ENCODE measurements at regions not wholly inside any gene's neighbourhood (a gene's known extent, or its start where the extent isn't known, plus 50 kb on each side); places are given as distances from the start of the nearest gene placed in this dataset.

GRCh38 chr3:16052964-16053363, 121.5 kb upstream of the GALNT15 start:
- Mint-ChIP-seq H3K4me3 (no peak overlapping the region), H3K27ac (no peak overlapping the region)

DNA sequence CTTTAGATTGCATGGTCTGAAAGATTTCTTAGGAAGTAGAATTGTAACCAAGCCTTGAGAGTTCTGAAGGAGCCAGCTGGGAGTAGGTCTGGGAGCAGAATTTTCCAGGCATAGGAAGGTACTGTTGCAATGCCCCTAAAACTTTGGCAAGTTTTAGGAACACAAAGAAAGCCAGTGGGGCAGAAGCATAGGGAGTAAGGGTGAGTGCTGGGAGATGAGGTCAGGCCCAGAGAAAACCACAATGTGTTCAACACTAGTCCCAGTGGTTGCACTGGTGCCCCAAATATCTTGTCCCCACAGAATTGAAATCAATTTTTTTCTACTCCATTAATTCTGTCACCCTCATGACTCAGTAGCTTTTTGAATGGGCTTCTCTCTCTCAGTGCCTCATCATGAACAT, 120.7 kb upstream of the GALNT15 start:
- no peak overlapping the region for H3K4me3 Mint-ChIP-seq
- H3K9me3 Mint-ChIP-seq: no peaks in the 10 kb centered on the region
- H3K27me3 Mint-ChIP-seq: no peaks in the 10 kb centered on the region
- intact Hi-C loops (cut with micrococcal nuclease): no loop called here
- no peak overlapping the region for H3K27ac Mint-ChIP-seq
- peaks cover 7% of the 10 kb centered on the region for H3K4me1 Mint-ChIP-seq (ENCODE audit: low read depth)
- no peaks in the 10 kb centered on the region for H3K36me3 Mint-ChIP-seq (ENCODE audit: low read depth)

More at GRCh38 chr3:16052964-16053363, 121.5 kb upstream of the GALNT15 start:
- peaks cover 13% of the 10 kb centered on the region for H3K4me1 Mint-ChIP-seq (ENCODE audit: low read depth)
- H3K36me3 Mint-ChIP-seq (ENCODE audit: low read depth): no peaks in the 10 kb centered on the region
- intact Hi-C loops (cut with micrococcal nuclease): no loop called here
- no peaks in the 10 kb centered on the region for H3K9me3 Mint-ChIP-seq
- no peaks in the 10 kb centered on the region for H3K27me3 Mint-ChIP-seq

DNA sequence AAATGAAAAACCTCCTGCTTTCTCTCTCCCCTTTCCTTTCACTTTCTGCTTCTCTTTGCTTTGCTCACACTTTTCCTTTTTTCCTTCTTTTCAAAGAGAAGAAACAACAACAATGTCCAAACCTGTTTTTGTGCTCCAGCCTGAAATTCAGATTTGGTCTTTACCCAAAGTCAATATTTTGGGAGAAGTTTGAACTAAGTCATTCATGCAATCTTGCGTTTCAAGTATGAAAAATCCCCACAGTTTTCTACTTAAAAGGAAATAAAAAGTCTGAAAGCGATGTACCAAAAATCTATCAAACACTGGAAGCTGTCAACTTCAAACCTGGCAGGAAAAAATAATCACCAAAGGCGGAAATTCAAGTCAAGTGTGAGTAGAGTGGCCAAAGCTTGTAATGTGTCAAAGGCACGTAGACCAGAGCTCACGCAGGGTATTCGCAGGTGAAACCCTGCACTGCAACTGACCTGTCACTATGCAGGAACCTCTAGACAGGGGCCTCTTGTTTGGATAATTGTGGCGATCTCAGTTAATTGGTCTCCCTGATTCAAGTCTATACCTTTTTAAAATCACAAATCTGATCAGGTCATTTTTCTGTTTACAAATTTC, 118.8 kb upstream of the GALNT15 start:
- H3K9me3 Mint-ChIP-seq: no peaks in the 10 kb centered on the region
- no peaks in the 10 kb centered on the region for H3K27me3 Mint-ChIP-seq
- no peak overlapping the region for H3K4me3 Mint-ChIP-seq
- H3K4me1 Mint-ChIP-seq (ENCODE audit: low read depth): peaks cover 6% of the 10 kb centered on the region
- H3K27ac Mint-ChIP-seq: no peak overlapping the region
- intact Hi-C loops (cut with micrococcal nuclease): no loop called here
- H3K36me3 Mint-ChIP-seq (ENCODE audit: low read depth): no peaks in the 10 kb centered on the region

DNA sequence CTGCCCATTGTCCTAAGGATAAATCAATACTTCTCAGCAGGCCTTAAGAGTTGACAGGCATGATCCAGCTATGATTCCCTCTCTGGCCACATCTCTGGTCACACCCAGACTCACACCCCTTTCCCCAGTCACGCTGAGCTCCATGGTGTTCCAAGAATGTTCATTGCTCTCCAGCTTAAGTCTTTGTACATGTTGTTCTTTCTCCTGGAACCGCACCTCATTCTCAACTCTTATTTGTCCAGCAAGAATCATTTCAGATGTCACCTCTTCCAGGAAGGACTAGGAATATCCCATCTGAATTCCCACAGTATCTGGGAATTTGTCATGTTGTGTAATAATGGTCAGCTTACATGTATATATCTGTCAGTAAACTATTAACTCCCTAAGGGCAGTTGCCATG, 118.3 kb upstream of the GALNT15 start:
- Mint-ChIP-seq H3K4me3 (no peak overlapping the region), H3K36me3 (ENCODE audit: low read depth) (no peaks in the 10 kb centered on the region)

GRCh38 chr3:16058521-16058920, 116.0 kb upstream of the GALNT15 start:
- intact Hi-C loops (cut with micrococcal nuclease): no loop called here
- Mint-ChIP-seq H3K4me1 (ENCODE audit: low read depth) (no peaks in the 10 kb centered on the region), H3K9me3 (no peaks in the 10 kb centered on the region), H3K27ac (no peak overlapping the region), H3K36me3 (ENCODE audit: low read depth) (no peaks in the 10 kb centered on the region), H3K4me3 (no peak overlapping the region), H3K27me3 (no peaks in the 10 kb centered on the region)

More for the DNA sequence above, 118.3 kb upstream of the GALNT15 start:
- intact Hi-C loops (cut with micrococcal nuclease): no loop called here
- H3K27ac Mint-ChIP-seq: no peak overlapping the region
- no peaks in the 10 kb centered on the region for H3K27me3 Mint-ChIP-seq
- no peaks in the 10 kb centered on the region for H3K9me3 Mint-ChIP-seq
- peaks cover under 1% of the 10 kb centered on the region for H3K4me1 Mint-ChIP-seq (ENCODE audit: low read depth)

DNA sequence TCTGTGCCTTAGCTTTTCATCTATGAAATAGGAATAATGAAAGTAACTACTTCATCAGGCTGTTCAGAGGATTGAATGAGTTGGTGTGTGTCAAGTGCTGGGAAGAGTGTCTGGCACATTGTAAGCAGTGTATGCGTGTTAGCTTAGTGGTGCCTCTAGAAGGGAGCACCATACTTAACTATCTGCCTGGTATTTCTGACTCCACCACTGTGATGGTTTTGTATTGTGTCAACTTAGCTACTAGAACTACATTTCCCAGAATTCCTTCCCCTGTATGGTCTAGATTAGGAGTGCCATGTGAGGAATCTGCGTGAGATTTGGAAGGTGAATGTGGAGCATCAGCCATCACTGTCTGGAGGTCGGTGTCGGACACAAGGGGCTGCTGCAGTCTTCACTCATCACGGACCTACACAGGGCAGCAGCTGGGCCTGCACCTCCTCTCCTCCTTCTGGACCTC, 115.4 kb upstream of the GALNT15 start:
- intact Hi-C loops (cut with micrococcal nuclease): no loop called here
- no peaks in the 10 kb centered on the region for H3K4me1 Mint-ChIP-seq (ENCODE audit: low read depth)
- no peaks in the 10 kb centered on the region for H3K9me3 Mint-ChIP-seq
- H3K4me3 Mint-ChIP-seq: no peak overlapping the region
- H3K27ac Mint-ChIP-seq: no peak overlapping the region
- H3K36me3 Mint-ChIP-seq (ENCODE audit: low read depth): no peaks in the 10 kb centered on the region
- no peaks in the 10 kb centered on the region for H3K27me3 Mint-ChIP-seq

DNA sequence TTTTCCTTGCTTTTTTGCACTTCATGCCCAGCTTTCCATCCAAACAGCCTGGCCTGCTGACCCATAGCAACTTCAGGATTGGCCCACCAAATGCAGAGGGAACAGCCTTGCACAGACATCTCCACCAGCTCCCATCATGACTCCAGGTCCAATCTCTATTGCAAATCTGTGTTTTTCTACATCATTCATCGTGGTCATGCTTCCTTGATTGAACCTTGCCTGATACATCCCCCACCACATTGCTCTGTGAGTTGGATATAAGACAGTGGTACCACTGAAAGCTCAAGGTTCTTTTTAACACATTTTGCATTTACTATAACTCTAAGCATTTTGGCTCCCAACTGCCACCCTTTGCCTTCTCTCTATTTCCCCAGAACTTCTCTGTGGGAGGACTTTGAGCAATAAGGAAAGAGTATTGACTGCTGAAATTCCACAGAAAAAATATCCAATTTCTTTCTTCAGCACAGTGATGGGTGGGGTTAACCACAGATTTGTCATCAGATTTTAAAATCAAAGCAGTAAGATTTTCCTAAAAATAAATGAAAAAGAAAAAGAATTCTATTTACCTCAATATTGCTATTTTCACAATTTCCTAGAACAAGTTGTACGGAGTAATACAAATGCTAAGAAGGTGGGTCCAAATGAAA, 114.6 kb upstream of the GALNT15 start:
- Mint-ChIP-seq H3K4me1 (ENCODE audit: low read depth) (peaks cover 5% of the 10 kb centered on the region), H3K36me3 (ENCODE audit: low read depth) (no peaks in the 10 kb centered on the region), H3K27ac (no peak overlapping the region), H3K27me3 (no peaks in the 10 kb centered on the region), H3K9me3 (no peaks in the 10 kb centered on the region), H3K4me3 (no peak overlapping the region)
- intact Hi-C loops (cut with micrococcal nuclease): no loop called here

DNA sequence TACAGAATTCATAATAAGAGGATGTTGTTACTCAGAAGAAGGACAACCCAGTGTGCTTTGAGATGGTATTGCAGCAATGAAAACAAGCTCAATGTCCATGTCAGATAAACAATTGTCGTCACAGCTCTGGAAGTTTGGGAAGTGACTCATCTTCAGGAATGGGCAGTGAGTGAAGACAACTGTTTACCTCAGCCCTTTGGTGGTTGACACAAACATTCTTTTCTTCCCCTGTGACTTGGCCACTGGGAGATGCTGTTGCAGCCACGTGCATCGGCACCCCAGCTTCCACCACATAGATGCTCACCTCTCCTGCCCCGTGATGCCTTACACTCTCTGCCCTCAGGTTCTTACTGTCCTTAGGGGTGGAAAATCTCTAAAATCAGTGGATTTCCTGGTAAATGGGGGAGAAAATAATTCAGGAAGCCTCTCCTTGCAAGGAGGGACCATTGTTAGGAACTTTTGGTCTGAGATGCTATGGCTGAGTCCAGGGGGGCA, 114.1 kb upstream of the GALNT15 start:
- intact Hi-C loops (cut with micrococcal nuclease): no loop called here
- Mint-ChIP-seq H3K4me1 (ENCODE audit: low read depth) (peaks cover 8% of the 10 kb centered on the region), H3K4me3 (no peak overlapping the region), H3K27ac (no peak overlapping the region), H3K27me3 (no peaks in the 10 kb centered on the region), H3K9me3 (no peaks in the 10 kb centered on the region), H3K36me3 (ENCODE audit: low read depth) (no peaks in the 10 kb centered on the region)

- H3K4me3 Mint-ChIP-seq: no peak overlapping the region
- H3K27me3 Mint-ChIP-seq: no peaks in the 10 kb centered on the region
- no peaks in the 10 kb centered on the region for H3K9me3 Mint-ChIP-seq
- H3K4me1 Mint-ChIP-seq (ENCODE audit: low read depth): peaks cover 8% of the 10 kb centered on the region
- H3K27ac Mint-ChIP-seq: no peak overlapping the region
- intact Hi-C loops (cut with micrococcal nuclease): no loop called here
- no peaks in the 10 kb centered on the region for H3K36me3 Mint-ChIP-seq (ENCODE audit: low read depth)
Measured at GRCh38 chr3:16060945-16061344, 113.5 kb upstream of the GALNT15 start.

DNA sequence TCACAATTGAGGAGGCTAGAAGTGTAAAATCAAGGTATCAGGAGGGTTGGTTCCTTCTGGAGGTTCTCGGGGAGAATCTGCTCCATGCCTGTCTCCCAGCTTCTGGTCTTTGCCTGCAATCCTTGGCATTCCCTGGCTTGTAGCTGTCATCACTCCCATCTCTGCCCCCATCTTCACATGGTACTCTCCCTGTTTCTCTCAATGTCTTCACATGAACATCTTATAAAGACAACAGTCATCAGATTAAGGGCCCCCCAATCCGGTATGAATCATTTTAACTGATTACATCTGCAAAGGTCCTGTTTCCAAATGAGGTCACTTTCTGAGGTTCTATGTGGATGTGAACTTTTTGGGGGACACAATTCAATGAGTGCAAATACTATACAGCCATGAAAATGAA, 113.0 kb upstream of the GALNT15 start:
- peaks cover 8% of the 10 kb centered on the region for H3K4me1 Mint-ChIP-seq (ENCODE audit: low read depth)
- H3K9me3 Mint-ChIP-seq: no peaks in the 10 kb centered on the region
- intact Hi-C loops (cut with micrococcal nuclease): no loop called here
- H3K27ac Mint-ChIP-seq: no peak overlapping the region
- H3K4me3 Mint-ChIP-seq: no peak overlapping the region
- H3K36me3 Mint-ChIP-seq (ENCODE audit: low read depth): no peaks in the 10 kb centered on the region
- no peaks in the 10 kb centered on the region for H3K27me3 Mint-ChIP-seq

DNA sequence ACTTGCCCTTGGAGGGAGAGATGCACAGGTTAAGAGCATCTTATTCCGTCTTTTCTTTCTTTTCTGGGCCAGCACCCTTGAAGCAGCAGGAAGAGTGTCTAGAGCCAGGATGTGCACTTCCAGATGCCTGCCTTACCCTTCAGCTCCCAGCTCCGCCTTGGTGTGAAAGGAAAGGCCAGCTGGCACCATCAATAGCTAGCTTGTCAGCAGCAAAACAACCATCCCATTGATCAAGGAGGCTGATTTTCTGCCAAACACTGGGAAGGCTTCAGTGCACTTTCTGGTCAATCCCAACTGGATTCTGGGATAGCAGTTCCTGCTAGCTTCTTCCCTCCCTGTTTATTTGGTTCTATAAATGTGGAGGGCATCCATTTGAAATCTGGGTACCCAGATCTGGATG, 110.9 kb upstream of the GALNT15 start:
- no peak overlapping the region for H3K4me3 Mint-ChIP-seq
- H3K27ac Mint-ChIP-seq: no peak overlapping the region
- peaks cover 8% of the 10 kb centered on the region for H3K4me1 Mint-ChIP-seq (ENCODE audit: low read depth)
- no peaks in the 10 kb centered on the region for H3K9me3 Mint-ChIP-seq
- no peaks in the 10 kb centered on the region for H3K36me3 Mint-ChIP-seq (ENCODE audit: low read depth)
- intact Hi-C loops (cut with micrococcal nuclease): no loop called here
- no peaks in the 10 kb centered on the region for H3K27me3 Mint-ChIP-seq

- no peak overlapping the region for H3K4me3 Mint-ChIP-seq
- no peaks in the 10 kb centered on the region for H3K9me3 Mint-ChIP-seq
- no peaks in the 10 kb centered on the region for H3K36me3 Mint-ChIP-seq (ENCODE audit: low read depth)
- intact Hi-C loops (cut with micrococcal nuclease): no loop called here
- H3K27ac Mint-ChIP-seq: no peak overlapping the region
- H3K4me1 Mint-ChIP-seq (ENCODE audit: low read depth): peaks cover 8% of the 10 kb centered on the region
- no peaks in the 10 kb centered on the region for H3K27me3 Mint-ChIP-seq
Measured at GRCh38 chr3:16064642-16065414, 109.7 kb upstream of the GALNT15 start.

- H3K27ac Mint-ChIP-seq: no peak overlapping the region
- H3K4me1 Mint-ChIP-seq (ENCODE audit: low read depth): peaks cover 8% of the 10 kb centered on the region
- no peaks in the 10 kb centered on the region for H3K9me3 Mint-ChIP-seq
- no peaks in the 10 kb centered on the region for H3K36me3 Mint-ChIP-seq (ENCODE audit: low read depth)
- no peaks in the 10 kb centered on the region for H3K27me3 Mint-ChIP-seq
- H3K4me3 Mint-ChIP-seq: no peak overlapping the region
- intact Hi-C loops (cut with micrococcal nuclease): no loop called here
Measured at GRCh38 chr3:16066545-16066944, 107.9 kb upstream of the GALNT15 start.

GRCh38 chr3:16066975-16067374, 107.5 kb upstream of the GALNT15 start:
- Mint-ChIP-seq H3K36me3 (ENCODE audit: low read depth) (no peaks in the 10 kb centered on the region), H3K27me3 (no peaks in the 10 kb centered on the region), H3K4me3 (no peak overlapping the region), H3K27ac (no peak overlapping the region), H3K9me3 (no peaks in the 10 kb centered on the region), H3K4me1 (ENCODE audit: low read depth) (peaks cover 8% of the 10 kb centered on the region)
- intact Hi-C loops (cut with micrococcal nuclease): no loop called here
